H9 (cell line): ENCODE measurements at regions not wholly inside any gene's neighbourhood (a gene's known extent, or its start where the extent isn't known, plus 50 kb on each side); places are given as distances from the start of the nearest gene placed in this dataset.

ENCODE experiments used
- DNase-seq: peaks from one replicate; pipeline ENCODE4 v3.0.0-alpha.2; 2017
- H2AFZ ChIP-seq: one replicate; pipeline ENCODE4 v1.6.1; 2013; ENCODE audit warnings: mild to moderate bottlenecking, low read length, control low read depth, moderate library complexity
- H2AK5ac ChIP-seq: 2 replicates; pipeline ENCODE4 v1.6.1; 2013; ENCODE audit warnings: low read length, control low read depth, mixed read lengths; ENCODE audit not compliant: insufficient read length
- H2BK120ac ChIP-seq: one replicate; pipeline ENCODE4 v1.6.1; 2013; ENCODE audit warnings: low read depth, mild to moderate bottlenecking, low read length, control low read depth, inconsistent platforms; ENCODE audit not compliant: poor library complexity, severe bottlenecking
- H2BK12ac ChIP-seq: 2 replicates; pipeline ENCODE4 v1.6.1; 2013; ENCODE audit warnings: low read length, control low read depth, mixed read lengths, low read depth; ENCODE audit not compliant: insufficient read length
- H2BK15ac ChIP-seq: 2 replicates; pipeline ENCODE4 v1.6.1; 2013; ENCODE audit warnings: low read depth, low read length, control low read depth
- H2BK20ac ChIP-seq: one replicate; pipeline ENCODE4 v1.6.1; 2013; ENCODE audit warnings: low read depth, mild to moderate bottlenecking, low read length, control low read depth, inconsistent platforms; ENCODE audit not compliant: poor library complexity, severe bottlenecking
- H2BK5ac ChIP-seq: 2 replicates; pipeline ENCODE4 v1.6.1; 2013; ENCODE audit warnings: low read length, control low read depth, mixed read lengths; ENCODE audit not compliant: insufficient read length
- H3K14ac ChIP-seq: 2 replicates; pipeline ENCODE4 v1.6.1; 2013; ENCODE audit warnings: low read length, control low read depth; ENCODE audit not compliant: insufficient read depth
- H3K18ac ChIP-seq: 2 replicates; pipeline ENCODE4 v1.6.1; 2013; ENCODE audit warnings: low read depth, mild to moderate bottlenecking, mixed read lengths, low read length, control low read depth; ENCODE audit not compliant: insufficient read length
- H3K23ac ChIP-seq: 2 replicates; pipeline ENCODE4 v1.6.1; 2013; ENCODE audit warnings: low read length, control low read depth, mixed read lengths, low read depth; ENCODE audit not compliant: insufficient read length
- H3K23me2 ChIP-seq: 2 replicates; pipeline ENCODE4 v1.6.1; 2013; ENCODE audit warnings: low read depth, mild to moderate bottlenecking, mixed read lengths, low read length, control low read depth; ENCODE audit not compliant: insufficient read length, poor library complexity, severe bottlenecking
- H3K27ac ChIP-seq: 2 replicates; pipeline ENCODE4 v1.5.1; 2013; ENCODE audit warnings: low read length, control low read depth, mixed read lengths, low read depth; ENCODE audit not compliant: insufficient read length
- H3K27me3 ChIP-seq: 2 replicates; pipeline ENCODE4 v1.6.1; 2013; ENCODE audit warnings: low read length, control low read depth, inconsistent platforms; ENCODE audit not compliant: insufficient read depth
- H3K4ac ChIP-seq: 2 replicates; pipeline ENCODE4 v1.6.1; 2013; ENCODE audit warnings: low read depth, mild to moderate bottlenecking, control low read depth, inconsistent platforms, low read length, moderate library complexity
- H3K4me1 ChIP-seq: 2 replicates; pipeline ENCODE4 v1.6.1; 2013; ENCODE audit warnings: low read length, control low read depth, inconsistent platforms; ENCODE audit not compliant: insufficient read depth
- H3K4me2 ChIP-seq: 2 replicates; pipeline ENCODE4 v1.6.1; 2013; ENCODE audit warnings: low read length, control low read depth, mixed read lengths; ENCODE audit not compliant: insufficient read length, insufficient read depth
- H3K56ac ChIP-seq: 2 replicates; pipeline ENCODE4 v1.6.1; 2013; ENCODE audit warnings: low read depth, mild to moderate bottlenecking, mixed read lengths, low read length, control low read depth; ENCODE audit not compliant: insufficient read length
- H3K79me1 ChIP-seq: 2 replicates; pipeline ENCODE4 v1.6.1; 2013; ENCODE audit warnings: low read depth, mild to moderate bottlenecking, moderate library complexity, low read length, control low read depth, inconsistent platforms; ENCODE audit not compliant: insufficient read depth, poor library complexity, severe bottlenecking
- H3K79me2 ChIP-seq: 2 replicates; pipeline ENCODE4 v1.6.1; 2013; ENCODE audit warnings: low read length, control low read depth, inconsistent platforms; ENCODE audit not compliant: insufficient read depth
- H3K9ac ChIP-seq: 2 replicates; pipeline ENCODE4 v1.6.1; 2013; ENCODE audit warnings: low read length, control low read depth, mixed read lengths; ENCODE audit not compliant: insufficient read length; ENCODE audit errors: extremely low read depth
- H3K9me3 ChIP-seq: one replicate; pipeline ENCODE4 v1.6.1; 2013; ENCODE audit warnings: low read depth, low read length, inconsistent platforms; ENCODE audit not compliant: control insufficient read depth
- H3T11ph ChIP-seq: one replicate; pipeline ENCODE4 v1.6.1; 2013; ENCODE audit warnings: mild to moderate bottlenecking, low read length, control low read depth, inconsistent platforms
- H4K20me1 ChIP-seq: one replicate; pipeline ENCODE4 v1.6.1; 2013; ENCODE audit not compliant: control insufficient read depth, insufficient read length, insufficient read depth
- H4K5ac ChIP-seq: 2 replicates; pipeline ENCODE4 v1.6.1; 2013; ENCODE audit warnings: low read depth, mild to moderate bottlenecking, mixed read lengths, low read length, control low read depth; ENCODE audit not compliant: insufficient read length
- H4K8ac ChIP-seq: replicated peaks from 2 replicates; pipeline ENCODE4 v1.6.1; 2013; ENCODE audit warnings: low read length, control low read depth, mixed read lengths, low read depth; ENCODE audit not compliant: insufficient read length
- H4K91ac ChIP-seq: 2 replicates; pipeline ENCODE4 v1.6.1; 2013; ENCODE audit warnings: low read depth, mild to moderate bottlenecking, moderate library complexity, mixed read lengths, low read length, control low read depth; ENCODE audit not compliant: insufficient read length
- H3K27ac Mint-ChIP-seq, 3 experiments: 2 replicates in 2 of 3; 3 replicates in 1 of 3; pipeline ENCODE4 v1.8.0; 2020 to 2021; ENCODE audit warnings: mixed read lengths in 3 of 3, mild to moderate bottlenecking in 1 of 3, moderate library complexity in 1 of 3
- H3K27me3 Mint-ChIP-seq: 2 replicates; pipeline ENCODE4 v1.8.0; 2021; ENCODE audit warnings: low read depth, mild to moderate bottlenecking, moderate library complexity, mixed read lengths
- H3K36me3 Mint-ChIP-seq, 3 experiments: 2 replicates in 2 of 3; 3 replicates in 1 of 3; pipeline ENCODE4 v1.8.0; 2020 to 2021; ENCODE audit warnings: low read depth in 3 of 3, mixed read lengths in 3 of 3; ENCODE audit not compliant: insufficient read depth in 1 of 3
- H3K4me1 Mint-ChIP-seq, 2 experiments: 2 replicates each; pipeline ENCODE4 v1.8.0; 2020; ENCODE audit warnings: mixed read lengths in 2 of 2
- H3K4me3 Mint-ChIP-seq, 2 experiments: 2 replicates in 1 of 2; 3 replicates in 1 of 2; pipeline ENCODE4 v1.8.0; 2020 to 2021; ENCODE audit warnings: mild to moderate bottlenecking in 2 of 2, mixed read lengths in 2 of 2, moderate library complexity in 1 of 2
- H3K9me3 Mint-ChIP-seq, 2 experiments: 2 replicates in 1 of 2; 3 replicates in 1 of 2; pipeline ENCODE4 v1.8.0; 2020; ENCODE audit warnings: mild to moderate bottlenecking in 2 of 2, mixed read lengths in 2 of 2, moderate library complexity in 1 of 2
- WGBS: extraction: QIAGEN DNeasy Blood & Tissue Kit; methylation state at CpG from one replicate; pipeline ENCODE4 v1.1.7; 2013; ENCODE audit warnings: missing lambda C conversion rate, low lambda C conversion rate, mixed read lengths; ENCODE audit not compliant: insufficient read length; ENCODE audit errors: extremely low coverage; 5-methylcytosine and 5-hydroxymethylcytosine counted together
- TF ChIP-seq, protein P1 (sequence below): fragments of 200-600 bp; sonication (generic); conservative IDR thresholded peaks from 3 replicates; pipeline ENCODE4 v1.8.0; 2021; ENCODE audit warnings: antibody characterized with exemption, mild to moderate bottlenecking

DNA sequence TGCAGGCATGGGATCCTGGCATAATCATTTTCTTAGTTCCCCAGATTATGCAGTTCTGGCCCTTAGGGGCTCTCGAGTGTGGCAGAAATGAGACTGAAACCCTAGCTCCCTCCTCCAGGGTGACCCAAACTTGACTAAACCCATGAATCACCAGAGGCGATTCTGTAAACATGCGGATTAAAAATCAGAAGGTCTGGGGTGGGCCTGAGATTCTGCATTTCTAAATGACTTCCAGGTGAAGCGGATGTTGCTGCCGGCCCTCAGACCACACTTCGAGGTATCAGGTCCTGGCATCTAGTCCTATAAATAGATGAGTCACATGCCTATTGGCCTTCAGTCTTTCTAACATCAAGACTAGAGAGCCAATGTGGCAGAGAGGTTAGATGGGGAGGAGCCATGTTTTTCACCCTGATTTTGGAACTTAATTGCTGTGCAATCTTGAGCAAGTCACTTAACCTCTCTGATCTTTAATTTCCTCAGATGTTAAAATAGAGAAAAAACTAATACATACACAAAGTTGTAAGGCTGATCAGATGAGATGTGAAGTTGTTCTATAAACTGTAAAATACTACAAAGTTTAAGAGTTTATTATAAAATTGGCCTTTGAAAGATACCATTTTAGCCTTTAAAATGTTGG is 431.2 kb downstream of the FOXO1 start:
- no peaks in the 10 kb centered on the region for H3K79me1 ChIP-seq
- TF ChIP-seq, protein P1, sequence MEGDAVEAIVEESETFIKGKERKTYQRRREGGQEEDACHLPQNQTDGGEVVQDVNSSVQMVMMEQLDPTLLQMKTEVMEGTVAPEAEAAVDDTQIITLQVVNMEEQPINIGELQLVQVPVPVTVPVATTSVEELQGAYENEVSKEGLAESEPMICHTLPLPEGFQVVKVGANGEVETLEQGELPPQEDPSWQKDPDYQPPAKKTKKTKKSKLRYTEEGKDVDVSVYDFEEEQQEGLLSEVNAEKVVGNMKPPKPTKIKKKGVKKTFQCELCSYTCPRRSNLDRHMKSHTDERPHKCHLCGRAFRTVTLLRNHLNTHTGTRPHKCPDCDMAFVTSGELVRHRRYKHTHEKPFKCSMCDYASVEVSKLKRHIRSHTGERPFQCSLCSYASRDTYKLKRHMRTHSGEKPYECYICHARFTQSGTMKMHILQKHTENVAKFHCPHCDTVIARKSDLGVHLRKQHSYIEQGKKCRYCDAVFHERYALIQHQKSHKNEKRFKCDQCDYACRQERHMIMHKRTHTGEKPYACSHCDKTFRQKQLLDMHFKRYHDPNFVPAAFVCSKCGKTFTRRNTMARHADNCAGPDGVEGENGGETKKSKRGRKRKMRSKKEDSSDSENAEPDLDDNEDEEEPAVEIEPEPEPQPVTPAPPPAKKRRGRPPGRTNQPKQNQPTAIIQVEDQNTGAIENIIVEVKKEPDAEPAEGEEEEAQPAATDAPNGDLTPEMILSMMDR, result no peak
- no peaks in the 10 kb centered on the region; a peak in 1 of 7 replicates for H3K36me3 Mint-ChIP-seq
- no peak overlapping the region for H3K4me3 Mint-ChIP-seq
- no peak overlapping the region for H3K4me2 ChIP-seq
- H3K4me1 Mint-ChIP-seq, result peaks cover 10 to 12% of the 10 kb centered on the region in 2 experiments
- H3K14ac ChIP-seq, result no peak overlapping the region
- H3K79me2 ChIP-seq, result no peaks in the 10 kb centered on the region
- no peak overlapping the region for H3K27ac Mint-ChIP-seq
- no peak overlapping the region for H2BK12ac ChIP-seq
- H3K9me3 ChIP-seq, result no peaks in the 10 kb centered on the region
- H3K27ac ChIP-seq, result no peak overlapping the region
- no peak overlapping the region for H2AFZ ChIP-seq
- H2BK15ac ChIP-seq, result no peak overlapping the region
- H2BK120ac ChIP-seq, result no peak overlapping the region
- H3K4ac ChIP-seq, result no peak overlapping the region
- H4K5ac ChIP-seq, result no peak overlapping the region
- H3K27me3 Mint-ChIP-seq, result no peaks in the 10 kb centered on the region; the same call in 1 of the 2 replicates
- no peaks in the 10 kb centered on the region for H3K9me3 Mint-ChIP-seq
- no peak overlapping the region for H2BK5ac ChIP-seq
- no peak overlapping the region for H3K9ac ChIP-seq
- no peak overlapping the region for H4K8ac ChIP-seq
- H4K20me1 ChIP-seq, result no peaks in the 10 kb centered on the region
- DNase-seq, result no peak
- H3K18ac ChIP-seq, result no peak overlapping the region
- no peak overlapping the region for H3K56ac ChIP-seq
- no peak overlapping the region for H4K91ac ChIP-seq
- H3K27me3 ChIP-seq, result no peaks in the 10 kb centered on the region
- no CpG with 5 or more reads among the region's 6 CpGs for WGBS
- H2BK20ac ChIP-seq, result no peak overlapping the region
- no peak overlapping the region for H2AK5ac ChIP-seq
- H3T11ph ChIP-seq, result no peak overlapping the region
- no peaks in the 10 kb centered on the region for H3K4me1 ChIP-seq
- H3K23ac ChIP-seq, result no peak overlapping the region
- no peaks in the 10 kb centered on the region for H3K23me2 ChIP-seq
